C4-2B (cell line): ENCODE measurements at regions not wholly inside any gene's neighbourhood (a gene's known extent, or its start where the extent isn't known, plus 50 kb on each side); places are given as distances from the start of the nearest gene placed in this dataset.

ENCODE experiments used
- ZFX ChIP-seq: fragments of 450-650 bp; IDR thresholded peaks from 2 replicates; pipeline ENCODE4 v1.6.1; 2017
- TF ChIP-seq, protein P1 (sequence below): fragments of 450-650 bp; conservative IDR thresholded peaks from 2 replicates; pipeline ENCODE4 v1.5.1; 2017; ENCODE audit warnings: mild to moderate bottlenecking

- TF ChIP-seq, protein P1, sequence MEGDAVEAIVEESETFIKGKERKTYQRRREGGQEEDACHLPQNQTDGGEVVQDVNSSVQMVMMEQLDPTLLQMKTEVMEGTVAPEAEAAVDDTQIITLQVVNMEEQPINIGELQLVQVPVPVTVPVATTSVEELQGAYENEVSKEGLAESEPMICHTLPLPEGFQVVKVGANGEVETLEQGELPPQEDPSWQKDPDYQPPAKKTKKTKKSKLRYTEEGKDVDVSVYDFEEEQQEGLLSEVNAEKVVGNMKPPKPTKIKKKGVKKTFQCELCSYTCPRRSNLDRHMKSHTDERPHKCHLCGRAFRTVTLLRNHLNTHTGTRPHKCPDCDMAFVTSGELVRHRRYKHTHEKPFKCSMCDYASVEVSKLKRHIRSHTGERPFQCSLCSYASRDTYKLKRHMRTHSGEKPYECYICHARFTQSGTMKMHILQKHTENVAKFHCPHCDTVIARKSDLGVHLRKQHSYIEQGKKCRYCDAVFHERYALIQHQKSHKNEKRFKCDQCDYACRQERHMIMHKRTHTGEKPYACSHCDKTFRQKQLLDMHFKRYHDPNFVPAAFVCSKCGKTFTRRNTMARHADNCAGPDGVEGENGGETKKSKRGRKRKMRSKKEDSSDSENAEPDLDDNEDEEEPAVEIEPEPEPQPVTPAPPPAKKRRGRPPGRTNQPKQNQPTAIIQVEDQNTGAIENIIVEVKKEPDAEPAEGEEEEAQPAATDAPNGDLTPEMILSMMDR: no peak
- no peak for TF ChIP-seq ZFX
Observed at GRCh38 chr1:90122654-90123340, 127.9 kb downstream of the ZNF326 start.
